ENCODE measurements at regions not wholly inside any gene's neighbourhood (a gene's known extent, or its start where the extent isn't known, plus 50 kb on each side); places are given as distances from the start of the nearest gene placed in this dataset.

- TF ChIP-seq CTCF (optimal IDR thresholded peaks at IDR 0.05 in 1 of 3, IDR thresholded peaks at IDR 0.05 in 1 of 3, conservative IDR thresholded peaks at IDR 0.05 in 1 of 3; ENCODE audit: extremely low read depth in 1 of 3, insufficient read depth in 2 of 3, low read length in 3 of 3): no peak
- no peak for TF ChIP-seq EZH2 (IDR thresholded peaks at IDR 0.05; ENCODE audit: low read length)
These were observed 369.6 kb downstream of the KCTD12 start for GRCh38 chr13:76516586-76516985.
